Tibial nerve (tissue), 4 donors: ENCODE measurements at regions not wholly inside any gene's neighbourhood (a gene's known extent, or its start where the extent isn't known, plus 50 kb on each side); places are given as distances from the start of the nearest gene placed in this dataset.
"Not testable (repeated sequence)": the region's sequence is repeated elsewhere in the genome, so short reads cannot be mapped to it uniquely, and the experiment has no call there.

Experiments
- EP300 ChIP-seq, 2 donors: sonication (generic); formaldehyde crosslinking; IDR thresholded peaks; one replicate each; pipeline ENCODE4 v1.6.1; 2017; ENCODE audit warnings: antibody characterized with exemption in 2 of 2, mild to moderate bottlenecking in 1 of 2
- POLR2A ChIP-seq, 2 donors: fragments of 450-650 bp; IDR thresholded peaks; one replicate each; pipeline ENCODE4 v1.6.1; 2017; ENCODE audit warnings: antibody characterized with exemption in 2 of 2, mild to moderate bottlenecking in 2 of 2, moderate library complexity in 2 of 2
- TF ChIP-seq, protein P1 (sequence below), 5 experiments: fragments of 200-600 bp in 3 of 5; fragments of 450-650 bp in 2 of 5; sonication (generic) in 3 of 5; IDR thresholded peaks; one replicate each; pipeline ENCODE4 v1.5.1; 2016 to 2019; ENCODE audit warnings: antibody characterized with exemption in 5 of 5, mild to moderate bottlenecking in 3 of 5, moderate library complexity in 2 of 5

DNA sequence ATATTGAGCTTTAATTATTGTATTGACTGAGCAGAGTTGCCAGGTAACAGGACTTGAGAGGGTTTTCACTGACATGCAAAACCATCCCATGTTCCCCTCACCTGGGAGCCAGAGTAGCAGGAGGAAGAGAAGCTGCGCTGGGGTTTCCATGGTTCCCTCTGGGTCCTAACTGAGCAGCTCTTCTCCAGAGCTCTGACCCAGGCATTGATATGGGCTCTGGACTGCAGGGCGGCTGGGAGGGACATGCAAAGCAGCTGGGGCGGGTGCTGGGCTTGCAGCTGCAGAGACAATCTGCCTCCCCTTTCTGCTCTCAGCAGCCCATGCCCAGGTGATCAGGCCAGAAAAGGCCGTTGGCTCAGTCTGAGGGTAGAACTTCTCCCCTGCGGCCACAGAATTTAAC lies 451.5 kb downstream of the RPIA start:
- TF ChIP-seq, protein P1, sequence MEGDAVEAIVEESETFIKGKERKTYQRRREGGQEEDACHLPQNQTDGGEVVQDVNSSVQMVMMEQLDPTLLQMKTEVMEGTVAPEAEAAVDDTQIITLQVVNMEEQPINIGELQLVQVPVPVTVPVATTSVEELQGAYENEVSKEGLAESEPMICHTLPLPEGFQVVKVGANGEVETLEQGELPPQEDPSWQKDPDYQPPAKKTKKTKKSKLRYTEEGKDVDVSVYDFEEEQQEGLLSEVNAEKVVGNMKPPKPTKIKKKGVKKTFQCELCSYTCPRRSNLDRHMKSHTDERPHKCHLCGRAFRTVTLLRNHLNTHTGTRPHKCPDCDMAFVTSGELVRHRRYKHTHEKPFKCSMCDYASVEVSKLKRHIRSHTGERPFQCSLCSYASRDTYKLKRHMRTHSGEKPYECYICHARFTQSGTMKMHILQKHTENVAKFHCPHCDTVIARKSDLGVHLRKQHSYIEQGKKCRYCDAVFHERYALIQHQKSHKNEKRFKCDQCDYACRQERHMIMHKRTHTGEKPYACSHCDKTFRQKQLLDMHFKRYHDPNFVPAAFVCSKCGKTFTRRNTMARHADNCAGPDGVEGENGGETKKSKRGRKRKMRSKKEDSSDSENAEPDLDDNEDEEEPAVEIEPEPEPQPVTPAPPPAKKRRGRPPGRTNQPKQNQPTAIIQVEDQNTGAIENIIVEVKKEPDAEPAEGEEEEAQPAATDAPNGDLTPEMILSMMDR (IDR thresholded peaks at IDR 0.05): not testable (repeated sequence)
- not testable (repeated sequence) for TF ChIP-seq POLR2A, EP300 (IDR thresholded peaks at IDR 0.05)
